Caco-2 (cell line): ENCODE measurements at regions not wholly inside any gene's neighbourhood (a gene's known extent, or its start where the extent isn't known, plus 50 kb on each side); places are given as distances from the start of the nearest gene placed in this dataset.

Source experiments
- BruUV-seq: library from RNA; stranded (reverse); fragments of 400-500 nt; replicated peaks from 2 replicates; lab custom pipeline; 2021; lab: Mats Ljungman, UMichigan
- CTCF ChIA-PET: fragments of 300-600 bp; sonication (Branson Sonifier 250); formaldehyde crosslinking; loops from one replicate; lab custom pipeline; 2022; ENCODE audit warnings: antibody characterized with exemption; lab: Charles Lee
- POLR2A ChIA-PET: fragments of 300-600 bp; sonication (Branson Sonifier 250); formaldehyde crosslinking; loops from one replicate; lab custom pipeline; 2022; ENCODE audit warnings: antibody characterized with exemption; lab: Charles Lee
- DNase-seq, 2 experiments: peaks; one replicate each; pipeline versions ENCODE4 v3.0.0 to v3.0.0-alpha.2; 2020 to 2022
- H3K27me3 ChIP-seq: replicated peaks from 2 replicates; pipeline ENCODE4 v1.6.0; 2011; ENCODE audit warnings: low read length; ENCODE audit not compliant: control insufficient read depth, insufficient read depth
- H3K36me3 ChIP-seq: 2 replicates; pipeline ENCODE4 v1.5.1; 2011; ENCODE audit warnings: low read length; ENCODE audit not compliant: control insufficient read depth, insufficient read depth
- H3K4me1 ChIP-seq: fragments of 250-450 bp; sonication (Bioruptor Pico); 2 replicates; pipeline ENCODE4 v1.5.1; 2020; ENCODE audit warnings: mild to moderate bottlenecking
- H3K4me3 ChIP-seq: 2 replicates; pipeline ENCODE4 v1.5.1; 2011; ENCODE audit warnings: low read depth, mild to moderate bottlenecking, control low read depth, low read length
- H3K9me3 ChIP-seq: fragments of 250-450 bp; sonication (Bioruptor Pico); 2 replicates; pipeline ENCODE4 v1.5.1; 2020; ENCODE audit warnings: mild to moderate bottlenecking, moderate library complexity
- H3K27ac Mint-ChIP-seq: one replicate; pipeline ENCODE4 v1.8.0; 2022; ENCODE audit warnings: mixed read lengths; ENCODE audit not compliant: unreplicated experiment
- H3K27me3 Mint-ChIP-seq: one replicate; pipeline ENCODE4 v1.8.0; 2022; ENCODE audit warnings: mixed read lengths; ENCODE audit not compliant: insufficient read depth, unreplicated experiment
- H3K36me3 Mint-ChIP-seq: one replicate; pipeline ENCODE4 v1.8.0; 2022; ENCODE audit warnings: mild to moderate bottlenecking, mixed read lengths; ENCODE audit not compliant: insufficient read depth, unreplicated experiment
- H3K4me1 Mint-ChIP-seq: one replicate; pipeline ENCODE4 v1.8.0; 2022; ENCODE audit warnings: low read depth, mixed read lengths; ENCODE audit not compliant: unreplicated experiment
- H3K4me3 Mint-ChIP-seq: one replicate; pipeline ENCODE4 v1.8.0; 2022; ENCODE audit warnings: mild to moderate bottlenecking, moderate library complexity, mixed read lengths; ENCODE audit not compliant: unreplicated experiment
- H3K9me3 Mint-ChIP-seq: one replicate; pipeline ENCODE4 v1.8.0; 2022; ENCODE audit warnings: mixed read lengths; ENCODE audit not compliant: unreplicated experiment
- intact Hi-C: fragments of 100-400 bp; cut with micrococcal nuclease; formaldehyde crosslinking; loops from one replicate; pipeline ENCODE4 v1.10.0; 2022; ENCODE audit not compliant: unreplicated experiment
- TF ChIP-seq, protein P1 (sequence below), 2 experiments: fragments of 200-600 bp in 1 of 2; IDR thresholded peaks; 1 replicate in 1 of 2; 2 replicates in 1 of 2; pipeline versions ENCODE4 v1.5.1 to v1.8.0; 2011 to 2022; ENCODE audit warnings: antibody characterized with exemption in 1 of 2, control low read depth in 1 of 2, inconsistent platforms in 1 of 2, low read depth in 1 of 2, low read length in 1 of 2, mild to moderate bottlenecking in 1 of 2, moderate library complexity in 1 of 2; ENCODE audit not compliant: insufficient read depth in 1 of 2, severe bottlenecking in 1 of 2, unreplicated experiment in 1 of 2

DNA sequence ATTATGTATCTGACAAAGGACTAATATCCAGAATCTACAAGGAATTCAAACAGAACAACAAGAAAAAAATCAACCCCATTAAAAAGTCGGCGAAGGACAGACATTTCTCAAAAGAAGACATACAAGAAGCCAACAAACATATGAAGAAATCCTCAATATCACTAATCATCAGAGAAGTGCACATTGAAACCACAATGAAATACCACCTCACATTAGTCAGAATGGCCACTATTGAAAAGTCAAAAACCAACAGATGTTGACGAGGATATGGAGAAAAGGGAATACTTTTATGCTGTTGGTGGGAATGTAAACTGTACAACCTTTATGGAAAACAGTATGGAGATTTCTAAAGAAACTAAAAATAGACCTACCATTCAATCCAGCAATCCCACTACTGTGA, 233.1 kb upstream of the PLSCR5 start:
- intact Hi-C loops, result no loop called here
- Mint-ChIP-seq H3K4me3 (no peak overlapping the region), H3K4me1 (no peaks in the 10 kb centered on the region), H3K27me3 (no peaks in the 10 kb centered on the region), H3K27ac (no peak overlapping the region), H3K36me3 (no peaks in the 10 kb centered on the region), H3K9me3 (no peaks in the 10 kb centered on the region)
- ChIA-PET POLR2A (no interaction called here), CTCF (no interaction called here)
- no peaks in the 10 kb centered on the region for H3K9me3 ChIP-seq
- no peak for DNase-seq
- H3K4me3 ChIP-seq, result no peak overlapping the region
- H3K36me3 ChIP-seq, result no peaks in the 10 kb centered on the region
- TF ChIP-seq, protein P1, sequence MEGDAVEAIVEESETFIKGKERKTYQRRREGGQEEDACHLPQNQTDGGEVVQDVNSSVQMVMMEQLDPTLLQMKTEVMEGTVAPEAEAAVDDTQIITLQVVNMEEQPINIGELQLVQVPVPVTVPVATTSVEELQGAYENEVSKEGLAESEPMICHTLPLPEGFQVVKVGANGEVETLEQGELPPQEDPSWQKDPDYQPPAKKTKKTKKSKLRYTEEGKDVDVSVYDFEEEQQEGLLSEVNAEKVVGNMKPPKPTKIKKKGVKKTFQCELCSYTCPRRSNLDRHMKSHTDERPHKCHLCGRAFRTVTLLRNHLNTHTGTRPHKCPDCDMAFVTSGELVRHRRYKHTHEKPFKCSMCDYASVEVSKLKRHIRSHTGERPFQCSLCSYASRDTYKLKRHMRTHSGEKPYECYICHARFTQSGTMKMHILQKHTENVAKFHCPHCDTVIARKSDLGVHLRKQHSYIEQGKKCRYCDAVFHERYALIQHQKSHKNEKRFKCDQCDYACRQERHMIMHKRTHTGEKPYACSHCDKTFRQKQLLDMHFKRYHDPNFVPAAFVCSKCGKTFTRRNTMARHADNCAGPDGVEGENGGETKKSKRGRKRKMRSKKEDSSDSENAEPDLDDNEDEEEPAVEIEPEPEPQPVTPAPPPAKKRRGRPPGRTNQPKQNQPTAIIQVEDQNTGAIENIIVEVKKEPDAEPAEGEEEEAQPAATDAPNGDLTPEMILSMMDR (IDR thresholded peaks at IDR 0.05; ENCODE audit: insufficient read depth in 1 of 2, low read depth in 1 of 2, low read length in 1 of 2, severe bottlenecking in 1 of 2, unreplicated experiment in 1 of 2), result no peak
- no TSS peak for BruUV-seq
- H3K4me1 ChIP-seq, result no peaks in the 10 kb centered on the region
- H3K27me3 ChIP-seq, result no peaks in the 10 kb centered on the region

DNA sequence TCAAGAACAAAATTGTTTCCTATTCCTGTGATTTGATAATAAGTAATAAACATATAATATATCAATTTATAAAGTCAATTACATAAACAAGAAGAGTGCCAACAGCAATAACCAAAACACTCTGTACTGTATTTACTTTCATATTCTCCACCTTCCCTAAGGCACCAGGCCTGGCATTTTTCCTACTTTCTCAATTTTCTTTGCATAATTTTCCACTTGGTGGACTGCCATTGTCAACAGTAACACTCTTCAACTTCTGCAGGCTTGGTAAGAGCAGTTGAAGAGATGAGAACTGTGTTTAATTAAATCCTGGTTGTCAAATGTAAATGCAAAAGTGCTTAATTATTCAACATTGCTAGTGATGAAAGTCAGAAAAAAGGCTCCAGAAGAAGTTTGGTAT, 229.8 kb upstream of the PLSCR5 start:
- intact Hi-C loops, result no loop called here
- no TSS peak for BruUV-seq
- H3K4me1 ChIP-seq, result no peaks in the 10 kb centered on the region

DNA sequence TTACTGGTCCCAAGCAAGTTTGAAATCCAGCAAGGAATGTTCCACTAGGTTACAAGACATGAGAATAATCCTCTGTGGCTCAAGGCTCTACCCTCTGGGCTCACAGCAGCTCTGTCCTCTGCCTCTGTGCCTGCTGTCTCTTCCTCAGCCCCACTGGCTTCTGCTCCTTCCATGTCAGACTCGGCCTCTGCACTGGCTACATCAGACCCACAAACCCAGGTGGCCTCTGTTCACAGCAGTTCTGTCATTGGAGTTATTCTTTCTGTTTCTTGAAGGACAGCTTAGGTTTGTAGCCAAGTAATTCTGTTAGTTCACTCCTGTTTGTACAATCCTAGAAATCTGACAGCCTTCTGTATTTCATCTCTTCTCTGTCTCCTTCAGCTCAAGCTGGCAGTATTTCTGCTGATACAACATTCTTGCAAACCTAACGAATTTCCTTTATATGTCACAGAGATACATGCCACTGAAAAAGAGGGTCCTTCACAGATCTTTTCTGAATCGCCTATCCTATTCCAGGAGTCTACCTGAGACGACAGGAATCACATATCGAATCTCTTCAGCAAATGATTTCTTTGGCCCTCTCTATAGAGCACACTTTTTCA, 227.8 kb upstream of the PLSCR5 start:
- POLR2A ChIA-PET, result no interaction called here

More for the DNA sequence above, 229.8 kb upstream of the PLSCR5 start:
- H3K36me3 Mint-ChIP-seq, result no peaks in the 10 kb centered on the region
- no peaks in the 10 kb centered on the region for H3K27me3 Mint-ChIP-seq
- ChIA-PET CTCF (no interaction called here), POLR2A (no interaction called here)
- TF ChIP-seq, protein P1 (IDR thresholded peaks at IDR 0.05; ENCODE audit: insufficient read depth in 1 of 2, low read depth in 1 of 2, low read length in 1 of 2, severe bottlenecking in 1 of 2, unreplicated experiment in 1 of 2), result no peak
- no peaks in the 10 kb centered on the region for H3K9me3 Mint-ChIP-seq
- no peak for DNase-seq
- Histone ChIP-seq H3K36me3 (no peaks in the 10 kb centered on the region), H3K27me3 (no peaks in the 10 kb centered on the region), H3K4me3 (no peak overlapping the region), H3K9me3 (no peaks in the 10 kb centered on the region)
- no peak overlapping the region for H3K4me3 Mint-ChIP-seq
- no peaks in the 10 kb centered on the region for H3K4me1 Mint-ChIP-seq
- H3K27ac Mint-ChIP-seq, result no peak overlapping the region

More for the DNA sequence above, 227.8 kb upstream of the PLSCR5 start:
- H3K27me3 ChIP-seq, result no peaks in the 10 kb centered on the region
- no peak for DNase-seq
- CTCF ChIA-PET, result no interaction called here
- BruUV-seq, result no TSS peak
- H3K36me3 ChIP-seq, result no peaks in the 10 kb centered on the region
- intact Hi-C loops, result no loop called here
- no peak overlapping the region for H3K27ac Mint-ChIP-seq
- no peak overlapping the region for H3K4me3 Mint-ChIP-seq
- TF ChIP-seq, protein P1 (IDR thresholded peaks at IDR 0.05; ENCODE audit: insufficient read depth in 1 of 2, low read depth in 1 of 2, low read length in 1 of 2, severe bottlenecking in 1 of 2, unreplicated experiment in 1 of 2), result no peak
- no peaks in the 10 kb centered on the region for H3K4me1 ChIP-seq
- no peak overlapping the region for H3K4me3 ChIP-seq
- no peaks in the 10 kb centered on the region for H3K36me3 Mint-ChIP-seq
- H3K9me3 ChIP-seq, result no peaks in the 10 kb centered on the region
- H3K4me1 Mint-ChIP-seq, result no peaks in the 10 kb centered on the region
- H3K9me3 Mint-ChIP-seq, result no peaks in the 10 kb centered on the region
- no peaks in the 10 kb centered on the region for H3K27me3 Mint-ChIP-seq
